Stimulated activated CD4-positive, alpha-beta T cell treated with anti-CD3 and anti-CD28 coated beads, Interleukin-2, amount 100 ng/mL, for 24 hours (primary cell): ENCODE measurements at regions not wholly inside any gene's neighbourhood (a gene's known extent, or its start where the extent isn't known, plus 50 kb on each side); places are given as distances from the start of the nearest gene placed in this dataset.

Experiments used
- DNase-seq, 2 donors: peaks; one replicate each; pipeline ENCODE4 v3.0.0-alpha.2; 2020

GRCh38 chr4:32000846-32001488 lies 1280.8 kb downstream of the PCDH7 start:
- DNase-seq = no peak

- no peak for DNase-seq
These were observed 1282.0 kb downstream of the PCDH7 start for GRCh38 chr4:32002037-32002747.

- no peak for DNase-seq
These were observed 1283.4 kb downstream of the PCDH7 start for GRCh38 chr4:32003548-32003947.

GRCh38 chr4:32010221-32010620 lies 1290.1 kb downstream of the PCDH7 start:
- no peak for DNase-seq

- DNase-seq = no peak
These were observed 1301.9 kb downstream of the PCDH7 start for GRCh38 chr4:32022071-32022470.

GRCh38 chr4:32025851-32026459 lies 1305.8 kb downstream of the PCDH7 start:
- no peak for DNase-seq

GRCh38 chr4:32030406-32030805 lies 1310.2 kb downstream of the PCDH7 start:
- DNase-seq = no peak

- DNase-seq = no peak
These were observed 1310.9 kb downstream of the PCDH7 start for GRCh38 chr4:32031026-32031425.

GRCh38 chr4:32032136-32032672 lies 1312.0 kb downstream of the PCDH7 start:
- DNase-seq = no peak

- DNase-seq = no peak
These were observed 1317.2 kb downstream of the PCDH7 start for GRCh38 chr4:32037399-32037798.

- no peak for DNase-seq
These were observed 1322.5 kb downstream of the PCDH7 start for GRCh38 chr4:32042486-32043247.

- no peak for DNase-seq
These were observed 1323.1 kb downstream of the PCDH7 start for GRCh38 chr4:32043248-32043633.

- DNase-seq = no peak
These were observed 1341.7 kb downstream of the PCDH7 start for GRCh38 chr4:32061916-32062315.

- DNase-seq = no peak
These were observed 1353.4 kb downstream of the PCDH7 start for GRCh38 chr4:32073542-32073941.

GRCh38 chr4:32087211-32087610 lies 1367.0 kb downstream of the PCDH7 start:
- DNase-seq = no peak

- DNase-seq = no peak
These were observed 1374.8 kb downstream of the PCDH7 start for GRCh38 chr4:32094987-32095386.

- DNase-seq = no peak
These were observed 1382.7 kb downstream of the PCDH7 start for GRCh38 chr4:32102896-32103295.

GRCh38 chr4:32106767-32107166 lies 1386.6 kb downstream of the PCDH7 start:
- no peak for DNase-seq

GRCh38 chr4:32112891-32113290 lies 1392.7 kb downstream of the PCDH7 start:
- no peak for DNase-seq

- DNase-seq = no peak
These were observed 1397.5 kb downstream of the PCDH7 start for GRCh38 chr4:32117693-32118092.

- no peak for DNase-seq
These were observed 1399.7 kb downstream of the PCDH7 start for GRCh38 chr4:32119907-32120306.

- DNase-seq = no peak
These were observed 1408.4 kb downstream of the PCDH7 start for GRCh38 chr4:32128549-32128948.

GRCh38 chr4:32129967-32130366 lies 1409.8 kb downstream of the PCDH7 start:
- DNase-seq = no peak
